HG03460 (cell line): ENCODE measurements at regions not wholly inside any gene's neighbourhood (a gene's known extent, or its start where the extent isn't known, plus 50 kb on each side); places are given as distances from the start of the nearest gene placed in this dataset.

ENCODE experiments used
- ATAC-seq: cut with Tn5 transposase; IDR thresholded peaks from one replicate; pipeline ENCODE4 v1.9.1; 2021; ENCODE audit not compliant: unreplicated experiment

DNA sequence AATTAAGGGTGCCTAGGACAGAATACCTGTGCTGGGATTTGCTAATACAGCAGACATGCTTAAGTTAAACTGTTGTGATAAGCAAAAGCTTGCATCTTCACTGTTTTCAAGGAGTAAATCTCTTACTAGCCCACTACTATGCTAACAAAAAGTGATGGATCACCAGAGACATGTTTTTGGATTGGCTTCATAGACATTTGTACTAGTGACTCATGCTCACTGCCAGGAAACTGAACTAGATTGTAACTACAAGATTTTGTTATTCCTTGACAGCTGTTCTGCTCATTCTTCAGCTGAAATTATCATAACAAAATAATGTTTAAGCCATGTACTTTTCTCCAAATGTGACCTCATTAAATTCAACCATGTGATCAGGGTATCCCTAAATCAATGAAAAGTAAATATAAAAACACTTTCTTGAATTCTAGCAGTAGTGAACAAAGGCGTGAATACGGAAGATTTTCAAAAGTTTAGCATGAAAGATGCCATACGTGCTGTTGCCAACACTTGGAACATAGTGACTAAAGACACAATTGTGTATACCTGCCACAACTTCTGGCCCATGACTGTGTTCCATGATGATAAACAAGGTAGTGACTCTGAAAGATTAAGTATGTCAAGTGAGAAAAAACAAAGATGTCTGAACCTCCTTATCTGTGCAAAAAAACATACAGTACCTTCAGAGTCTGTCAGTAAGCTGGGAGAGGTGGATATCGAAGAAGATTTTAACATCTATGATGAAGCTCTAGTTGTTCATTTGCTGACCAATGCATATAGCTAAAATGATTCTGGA, 154.0 kb downstream of the BTC start:
- ATAC-seq = no peak

DNA sequence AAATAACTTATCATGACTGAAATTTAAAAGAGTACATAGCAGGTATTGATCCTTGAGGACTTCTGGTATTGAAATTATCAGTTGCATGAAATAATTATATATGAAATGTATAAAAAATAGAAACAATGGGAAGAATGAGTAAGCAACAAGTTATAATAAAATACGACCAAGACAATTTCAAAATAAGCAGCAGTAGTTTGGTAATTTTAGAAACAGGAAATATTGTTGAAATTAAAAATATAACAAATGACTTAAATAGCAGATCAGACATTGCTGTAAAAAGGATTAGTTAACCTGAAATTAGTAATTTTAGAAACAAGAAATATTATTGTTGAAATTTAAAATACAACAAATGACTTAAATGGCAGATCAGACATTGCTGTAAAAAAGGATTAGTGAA, 152.3 kb downstream of the BTC start:
- no peak for ATAC-seq

DNA sequence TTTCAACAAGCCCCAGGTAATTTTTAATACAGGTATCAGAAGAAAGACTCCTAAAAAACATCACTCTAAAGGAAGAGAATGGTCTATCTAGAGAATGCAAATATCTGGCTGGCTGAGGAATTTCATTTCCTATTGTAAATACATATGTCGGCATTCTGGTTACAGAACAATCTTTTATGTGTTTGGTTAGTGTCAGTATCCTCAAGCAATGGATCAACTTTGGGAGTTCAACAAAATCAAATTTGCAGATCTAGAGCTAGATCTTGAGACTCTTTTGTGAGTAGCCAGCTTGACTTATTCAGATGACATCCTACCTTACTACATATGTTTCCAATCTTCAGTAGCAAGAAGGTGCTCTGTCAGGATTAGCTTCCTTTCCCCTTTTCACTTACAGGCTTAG, 145.1 kb downstream of the BTC start:
- ATAC-seq = no peak

DNA sequence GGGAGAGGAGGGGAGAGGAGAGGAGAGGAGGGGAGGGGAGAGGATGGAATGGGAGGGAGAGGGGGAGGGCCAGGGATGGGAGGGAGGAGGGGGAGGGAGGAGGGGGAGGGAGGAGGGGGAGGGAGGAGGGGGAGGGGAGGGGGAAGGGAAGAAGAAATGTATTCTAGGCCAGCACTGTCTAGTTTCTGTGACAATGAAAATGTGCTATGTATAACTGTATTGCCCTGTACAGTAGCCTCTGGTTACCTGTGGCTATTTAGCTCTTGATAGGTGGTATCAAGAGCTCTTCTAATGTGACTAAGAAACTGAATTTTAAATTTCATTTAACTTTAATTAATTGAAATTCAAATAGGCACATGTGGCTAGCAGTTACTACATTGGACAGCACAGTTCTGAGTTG, 143.1 kb downstream of the BTC start:
- no peak for ATAC-seq

DNA sequence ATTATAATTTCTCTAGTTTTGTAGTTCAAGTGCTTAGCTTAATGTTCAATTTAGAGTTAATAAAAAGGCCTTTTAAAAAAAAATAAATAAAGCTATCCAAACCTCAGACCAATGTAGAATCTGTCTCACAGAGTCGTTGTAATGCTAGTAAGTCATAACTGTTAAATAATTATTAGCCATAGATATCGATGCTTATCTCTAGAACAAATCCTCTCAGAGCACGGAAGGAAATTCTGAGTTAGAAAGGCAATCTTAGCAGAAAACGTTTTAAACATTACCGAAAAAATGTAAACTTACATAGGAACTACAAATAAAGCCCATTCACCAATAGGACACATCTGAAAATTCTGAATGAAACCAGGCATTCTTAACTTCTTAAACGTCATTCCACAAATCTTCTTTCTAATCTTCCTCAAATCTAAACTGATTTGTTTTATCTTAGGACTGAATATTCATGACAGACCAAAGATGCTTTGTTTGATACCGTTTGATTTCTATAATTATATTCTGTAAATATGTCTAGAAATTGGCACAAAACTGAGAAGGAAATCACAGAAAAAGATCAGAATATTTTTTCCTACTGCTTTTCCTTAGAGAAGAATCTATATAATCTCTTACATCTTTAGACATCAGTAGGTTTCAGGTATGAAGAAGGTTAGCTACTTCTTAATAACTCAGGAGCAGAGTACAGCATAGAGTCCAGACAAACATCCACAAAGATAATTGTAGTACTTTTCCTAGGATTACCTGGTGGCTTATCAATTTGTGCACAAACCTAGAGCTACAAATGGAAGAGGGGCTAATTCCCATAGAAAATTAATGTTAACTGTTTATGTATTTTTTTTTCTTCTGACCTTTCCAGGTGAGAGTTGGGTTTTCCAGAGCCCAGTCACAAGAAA, 140.7 kb downstream of the BTC start:
- ATAC-seq = no peak

DNA sequence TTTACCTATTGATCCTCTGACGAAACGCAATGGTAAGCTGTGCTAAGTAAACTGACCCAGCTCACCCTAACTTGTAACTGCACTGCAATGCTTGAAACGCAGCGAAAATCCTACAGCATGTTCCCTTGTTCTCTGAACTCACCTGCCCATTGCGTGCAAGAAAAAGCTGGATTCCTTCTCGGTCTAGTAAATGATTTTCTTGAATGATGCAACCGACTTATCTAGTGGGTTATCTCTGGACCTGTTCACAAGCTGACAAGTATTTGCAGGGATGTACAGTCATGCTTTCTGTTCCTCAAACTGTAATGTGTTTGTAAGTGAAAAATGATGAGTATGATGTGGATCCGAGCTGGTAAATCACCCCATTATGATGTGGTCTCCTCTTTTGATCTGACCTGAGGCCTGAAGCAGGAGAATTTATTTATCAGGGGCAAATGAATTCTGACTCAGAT, 140.1 kb downstream of the BTC start:
- no peak for ATAC-seq

DNA sequence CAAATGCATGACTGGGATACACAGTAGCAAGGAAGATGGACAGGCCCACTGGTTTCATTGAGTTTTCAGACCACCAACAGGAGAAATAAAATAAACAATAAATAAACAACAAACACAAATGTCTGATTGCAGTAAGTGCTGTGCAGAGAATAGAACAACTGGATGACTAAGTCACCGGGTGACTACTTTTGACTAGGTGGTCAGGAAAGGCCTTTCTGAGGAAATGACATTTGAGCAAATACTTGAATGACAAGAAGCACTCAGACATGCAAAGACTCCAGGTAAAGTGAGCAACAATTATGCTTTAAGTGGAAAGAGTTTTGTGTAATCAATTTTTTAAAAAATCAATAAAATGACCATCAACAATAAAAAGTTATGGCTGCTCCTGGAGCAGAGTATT, 137.7 kb downstream of the BTC start:
- no peak for ATAC-seq

DNA sequence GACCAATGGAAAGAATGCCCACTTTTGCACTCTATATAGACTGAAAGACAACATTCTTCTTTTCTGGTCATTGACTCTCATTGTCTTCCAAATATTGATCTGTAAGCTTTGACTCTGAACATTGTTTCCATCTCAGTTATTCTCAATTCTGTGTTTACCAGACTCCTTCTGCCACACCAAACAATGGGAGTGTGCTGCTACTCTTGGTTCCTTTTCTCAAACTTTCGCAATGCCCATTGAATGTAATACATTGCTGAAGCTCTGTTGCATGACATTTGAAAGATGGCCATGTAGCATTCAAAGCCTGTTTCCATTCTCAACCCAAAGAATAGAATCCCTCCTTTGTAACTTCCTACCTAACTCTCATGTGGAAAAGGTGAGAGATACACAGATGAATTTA, 136.2 kb downstream of the BTC start:
- ATAC-seq = no peak

DNA sequence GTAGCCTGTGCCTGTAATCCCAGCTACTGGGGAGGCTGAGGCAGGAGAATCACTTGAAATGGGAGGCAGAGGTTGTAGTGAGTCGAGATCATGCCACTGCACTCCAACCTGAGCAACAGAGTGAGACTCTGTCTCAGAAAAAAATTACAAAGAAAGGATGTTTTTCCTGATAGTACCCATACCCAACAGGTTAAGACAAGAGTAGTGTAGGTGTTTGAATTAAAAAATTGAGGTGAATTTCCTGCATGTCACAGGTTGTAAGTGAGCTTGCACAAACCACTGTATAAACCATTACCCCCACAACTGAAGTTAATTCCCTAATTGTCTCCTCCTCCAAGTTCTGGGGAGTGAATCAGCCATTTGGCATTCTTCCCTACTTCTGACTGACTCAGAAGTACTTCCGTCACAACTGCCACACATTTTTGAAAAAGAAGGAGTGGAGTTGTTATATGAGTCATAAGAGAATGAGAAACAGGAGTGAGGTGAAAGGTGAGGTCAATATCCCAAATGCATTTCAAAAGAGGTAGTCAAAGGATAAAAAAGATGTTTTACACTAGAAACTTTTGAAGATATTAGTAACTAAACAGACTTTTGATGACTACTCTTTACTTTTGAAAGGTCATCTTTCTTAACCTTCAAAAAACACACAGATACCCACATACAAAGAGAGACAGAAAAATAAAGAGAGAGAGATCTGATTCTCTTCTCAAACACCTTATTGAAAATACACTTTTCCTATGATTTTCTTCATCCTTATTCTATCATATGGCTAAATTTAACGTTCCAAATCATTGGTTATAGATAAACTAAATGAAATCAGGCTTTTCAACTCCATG, 134.5 kb downstream of the BTC start:
- no peak for ATAC-seq

DNA sequence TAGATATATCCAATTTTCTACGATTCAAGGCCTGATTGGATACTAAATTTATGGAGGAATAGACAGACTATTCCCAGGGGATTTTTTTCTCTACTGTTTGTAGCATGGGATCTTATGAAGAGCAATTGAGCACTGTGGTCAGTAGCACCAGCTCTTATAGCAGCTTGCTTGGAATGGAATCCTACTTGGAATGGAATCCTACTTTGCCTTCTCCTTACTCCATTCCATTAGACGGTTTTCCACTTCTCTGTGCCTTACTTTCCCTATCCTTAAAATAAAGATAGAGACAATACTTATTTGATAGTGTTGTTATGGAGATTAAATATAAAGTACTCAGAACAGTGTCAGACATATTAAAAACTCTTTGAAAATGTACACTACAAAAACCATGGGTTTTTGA, 133.5 kb downstream of the BTC start:
- ATAC-seq = no peak

DNA sequence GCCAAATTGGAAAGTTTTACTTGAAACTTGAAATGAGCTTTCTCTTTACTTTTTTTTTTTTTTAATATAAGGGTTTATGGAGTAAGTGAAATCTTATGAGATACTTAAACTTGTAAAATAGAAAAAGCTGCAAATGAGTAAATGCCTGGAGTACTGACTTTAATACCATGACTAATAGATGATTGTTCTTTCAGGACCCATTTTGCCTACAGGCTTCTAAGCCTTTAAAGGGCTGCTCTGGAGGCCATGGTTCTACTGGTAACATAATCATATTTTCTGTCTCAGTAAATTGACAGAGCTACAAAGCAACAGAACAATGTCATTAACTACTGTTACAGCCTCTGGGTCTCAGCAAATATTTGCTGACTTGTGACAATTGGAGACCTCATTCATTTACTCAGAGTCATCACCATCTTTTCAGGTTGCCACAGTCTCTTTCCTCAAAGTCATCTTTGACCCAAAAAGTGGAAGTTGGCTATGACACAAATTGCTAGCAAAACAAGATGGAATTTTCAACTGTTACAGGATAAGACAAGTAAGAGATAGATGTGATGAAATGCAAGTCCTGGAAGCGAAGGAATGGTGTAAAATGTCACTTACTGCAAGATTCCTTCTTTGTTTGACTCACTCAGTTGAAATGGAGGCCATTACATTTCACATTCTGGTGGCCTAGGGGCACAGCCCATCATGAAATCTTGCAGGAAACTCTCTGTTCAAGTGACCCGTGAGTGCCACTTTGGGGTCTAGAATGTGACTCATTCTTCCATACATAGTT, 132.7 kb downstream of the BTC start:
- no peak for ATAC-seq

DNA sequence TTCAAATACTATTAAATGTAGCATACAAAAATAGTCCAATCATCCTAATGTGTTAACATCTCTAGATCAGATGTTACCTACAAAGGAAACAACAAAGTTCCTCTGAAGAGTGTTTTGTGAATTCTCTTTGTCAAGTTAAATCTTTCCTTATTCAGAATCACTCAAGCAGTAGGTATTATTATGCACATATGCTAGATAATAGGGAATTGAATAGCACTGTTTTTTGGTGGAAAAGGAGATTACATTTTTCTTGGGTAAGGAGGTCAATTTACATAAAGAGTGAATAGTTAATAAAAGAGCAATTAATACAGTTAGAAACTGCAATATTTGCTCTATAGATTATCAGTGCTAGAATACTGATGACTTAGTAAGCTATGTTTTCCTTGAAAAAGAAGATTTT, 130.7 kb downstream of the BTC start:
- ATAC-seq = no peak

DNA sequence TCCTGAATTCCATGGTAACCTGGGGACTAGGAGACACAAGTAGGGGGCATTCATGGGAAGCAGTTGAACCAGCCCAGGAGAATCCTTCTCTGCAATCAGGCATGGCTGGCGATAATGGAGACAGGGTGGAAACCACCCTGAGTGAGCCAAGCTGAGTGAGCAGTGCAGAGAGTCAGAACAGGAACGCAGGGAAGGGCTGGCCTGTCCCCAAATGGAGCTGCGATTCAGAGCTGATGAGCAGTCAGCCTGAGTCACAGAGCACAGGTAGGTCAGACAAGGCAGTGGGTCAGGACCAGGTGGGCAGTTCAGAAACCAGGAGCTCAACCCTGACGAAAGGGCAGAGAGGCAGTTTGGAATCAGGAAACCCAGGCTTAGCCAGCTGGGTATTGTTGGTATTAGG, 129.0 kb downstream of the BTC start:
- ATAC-seq = no peak

DNA sequence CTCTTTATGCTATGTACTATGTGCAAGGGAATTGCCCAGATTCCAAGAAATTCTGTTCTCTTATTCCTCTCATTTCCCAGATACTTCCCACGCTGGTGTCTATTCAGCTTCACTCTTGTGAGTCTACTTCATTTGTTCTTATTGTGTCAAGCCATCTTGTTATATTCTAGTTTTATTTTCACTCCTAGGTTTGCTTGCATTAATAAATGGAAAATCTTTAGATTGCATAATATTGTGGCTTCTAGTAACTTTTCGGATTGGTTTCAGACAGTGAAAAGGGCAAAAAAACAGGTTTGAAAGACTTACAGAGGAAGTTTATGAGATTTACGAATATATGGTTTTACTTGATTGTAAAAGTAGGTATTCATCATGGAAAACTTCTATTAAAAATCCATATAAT, 128.4 kb downstream of the BTC start:
- no peak for ATAC-seq

DNA sequence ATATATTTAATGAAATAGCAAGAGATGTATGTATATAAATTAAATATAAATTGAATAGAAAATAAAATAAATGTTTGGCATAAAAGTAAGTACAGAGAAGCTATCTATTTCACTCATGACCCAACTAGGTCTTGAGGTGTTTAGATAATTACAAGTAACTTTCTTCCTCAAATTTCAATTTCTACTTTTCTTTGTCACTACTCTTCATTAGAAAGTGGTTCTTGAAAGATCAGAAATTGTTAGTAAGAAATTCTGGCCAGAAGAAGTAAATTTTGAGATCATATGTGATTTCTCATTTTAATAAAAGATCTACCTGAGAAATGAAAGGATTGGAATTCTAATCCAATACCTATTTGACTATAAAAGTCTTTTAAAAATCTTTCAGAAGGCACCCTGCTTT, 126.9 kb downstream of the BTC start:
- ATAC-seq = no peak

DNA sequence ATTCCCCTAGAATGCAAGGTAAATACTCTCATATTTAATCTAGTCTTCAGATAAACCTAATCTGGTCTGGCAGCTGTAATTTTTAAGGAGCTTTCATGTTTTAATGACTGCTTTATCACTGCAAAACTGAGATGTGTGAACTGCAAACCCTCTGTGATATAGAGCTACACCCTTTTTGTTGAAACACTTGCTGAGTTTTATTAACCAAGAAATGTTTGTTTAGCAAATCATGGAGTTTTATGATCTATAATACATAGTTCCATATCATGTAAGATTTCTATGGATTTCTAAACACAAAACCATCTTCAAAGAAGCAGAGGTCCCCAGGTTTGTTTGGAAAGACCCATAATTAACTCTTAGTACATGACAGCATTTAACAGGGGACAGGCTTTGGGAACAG, 126.4 kb downstream of the BTC start:
- ATAC-seq = no peak

DNA sequence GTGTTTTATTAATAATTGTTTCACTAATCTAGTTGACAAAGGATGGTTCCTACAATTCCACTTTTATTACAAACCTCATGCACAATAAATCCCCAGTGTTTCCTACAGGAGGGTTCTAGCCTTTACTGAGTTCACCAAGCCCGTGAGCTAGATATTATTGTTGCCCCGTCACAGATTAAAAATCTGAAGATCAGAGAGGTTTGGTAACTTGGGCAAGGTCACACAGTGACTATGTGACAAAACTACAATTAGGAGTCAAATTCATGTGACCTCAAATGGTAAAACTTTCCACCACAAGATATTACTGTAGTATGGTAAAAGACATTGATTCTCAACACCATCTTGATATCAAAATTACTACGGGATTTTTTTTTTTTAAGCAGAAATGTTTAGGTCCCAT, 124.6 kb downstream of the BTC start:
- no peak for ATAC-seq

DNA sequence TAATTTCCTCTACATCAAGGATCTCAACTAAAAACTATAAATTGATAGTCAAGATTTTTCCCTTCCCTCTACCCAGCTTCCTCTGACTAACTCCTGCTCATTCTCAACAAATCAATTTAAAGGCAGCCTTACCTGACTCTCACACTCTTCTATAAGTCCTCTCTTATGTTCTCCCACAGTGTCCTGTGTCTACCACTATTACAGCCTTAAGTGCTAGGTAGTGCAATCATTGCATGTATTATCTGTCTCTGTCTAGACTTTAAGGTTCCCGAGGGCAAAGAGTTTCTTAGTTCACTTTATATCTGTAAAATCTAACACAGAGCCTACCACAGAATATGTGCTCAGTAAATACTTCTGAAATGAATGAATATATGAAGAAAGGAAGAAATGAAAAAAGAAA, 123.7 kb downstream of the BTC start:
- no peak for ATAC-seq

DNA sequence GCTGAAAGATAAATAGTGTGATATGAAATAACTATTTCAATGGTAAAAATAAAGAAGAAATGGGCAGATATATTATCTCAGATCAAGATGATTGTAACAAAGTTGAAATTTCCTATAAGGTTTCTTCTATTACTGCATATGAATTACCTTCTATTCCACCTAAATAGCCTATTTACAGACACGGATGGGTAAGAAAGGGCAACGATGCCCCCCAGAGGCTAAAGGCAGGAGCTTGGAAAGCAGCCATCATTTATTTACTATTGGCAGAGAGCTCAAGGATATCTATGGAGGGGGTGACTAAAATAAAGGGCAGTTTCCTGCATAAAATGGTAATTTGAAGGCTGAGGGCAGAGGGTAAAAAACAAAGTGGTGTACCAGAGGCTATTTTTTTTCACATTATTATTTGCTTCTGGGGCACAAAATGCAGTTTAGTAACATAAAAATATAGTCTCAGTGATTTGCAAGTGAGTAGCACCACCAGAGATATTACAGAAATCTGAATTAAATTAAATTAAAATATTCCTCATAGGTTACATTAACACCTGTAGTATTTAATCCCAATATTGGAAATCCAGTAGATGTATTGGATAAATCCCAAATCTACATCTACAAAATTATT, 123.1 kb downstream of the BTC start:
- ATAC-seq = no peak

DNA sequence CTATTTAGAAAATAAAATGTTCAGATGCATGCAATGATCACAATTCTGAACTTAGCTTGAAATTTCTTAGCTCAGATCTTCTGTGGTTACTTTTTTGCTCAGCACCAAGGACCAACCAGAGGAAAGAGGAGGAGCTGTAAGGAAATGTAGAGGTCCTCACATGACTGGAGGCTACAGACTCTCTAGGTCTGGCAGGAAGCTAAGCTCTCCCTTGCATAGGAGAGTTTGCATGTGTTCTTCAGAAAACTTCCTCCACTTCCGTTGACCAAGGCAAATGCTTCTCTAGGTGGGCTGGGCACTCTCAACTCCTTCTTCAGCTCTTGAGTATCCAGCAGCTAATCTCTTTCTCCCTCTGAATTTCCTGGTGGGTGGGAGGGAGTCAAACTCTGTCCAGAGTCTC, 119.6 kb downstream of the BTC start:
- ATAC-seq = no peak
